ENCODE measurements at regions not wholly inside any gene's neighbourhood (a gene's known extent, or its start where the extent isn't known, plus 50 kb on each side); places are given as distances from the start of the nearest gene placed in this dataset.
"Not testable (repeated sequence)": the region's sequence is repeated elsewhere in the genome, so short reads cannot be mapped to it uniquely, and the experiment has no call there.

GRCh38 chr6:55954436-55954835, 79.0 kb upstream of the BMP5 start:
- DNase-seq: no peak

DNA sequence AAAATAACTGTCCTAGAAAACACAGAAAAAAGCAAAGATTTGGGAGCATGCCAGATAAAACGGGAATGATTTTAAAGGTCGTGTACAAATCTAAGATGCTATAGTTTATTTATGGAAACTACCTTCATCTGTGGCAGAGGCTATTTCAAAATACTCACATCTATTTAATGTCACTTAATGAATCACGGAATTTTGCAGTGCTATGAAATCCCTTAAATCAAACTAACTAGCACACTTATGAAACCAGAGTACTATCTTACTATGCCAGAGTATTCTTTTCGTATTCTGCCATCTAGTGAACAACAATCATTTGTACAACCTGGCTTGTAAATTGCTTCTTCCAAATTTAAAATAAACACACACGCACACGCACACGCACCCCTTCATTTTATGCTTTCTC, 77.9 kb upstream of the BMP5 start:
- no peak for DNase-seq

- DNase-seq: no peak
Observed at GRCh38 chr6:55950071-55950814, 74.9 kb upstream of the BMP5 start.

DNA sequence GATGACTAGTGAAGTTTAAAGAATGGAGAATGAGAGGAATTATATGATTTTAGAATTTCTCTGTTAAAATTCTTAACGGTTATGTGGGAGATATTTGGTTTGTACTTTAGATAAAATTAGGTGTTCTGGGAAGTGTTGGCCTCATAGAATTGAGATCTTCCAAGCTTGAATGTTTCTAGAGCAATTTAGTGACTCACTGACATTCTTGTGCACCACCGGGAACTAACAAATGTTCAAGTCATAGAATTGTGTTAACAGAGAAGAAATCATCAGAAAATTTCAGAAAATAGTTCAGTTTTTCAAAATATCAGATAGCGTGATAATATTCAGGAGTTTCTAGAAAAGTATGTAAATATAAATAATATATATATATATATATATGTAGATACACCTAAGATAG, 67.9 kb upstream of the BMP5 start:
- DNase-seq: no peak

- no peak for DNase-seq
Observed at GRCh38 chr6:55941702-55942101, 66.3 kb upstream of the BMP5 start.

- DNase-seq: no peak
Observed at GRCh38 chr6:55937951-55938690, 62.7 kb upstream of the BMP5 start.

DNA sequence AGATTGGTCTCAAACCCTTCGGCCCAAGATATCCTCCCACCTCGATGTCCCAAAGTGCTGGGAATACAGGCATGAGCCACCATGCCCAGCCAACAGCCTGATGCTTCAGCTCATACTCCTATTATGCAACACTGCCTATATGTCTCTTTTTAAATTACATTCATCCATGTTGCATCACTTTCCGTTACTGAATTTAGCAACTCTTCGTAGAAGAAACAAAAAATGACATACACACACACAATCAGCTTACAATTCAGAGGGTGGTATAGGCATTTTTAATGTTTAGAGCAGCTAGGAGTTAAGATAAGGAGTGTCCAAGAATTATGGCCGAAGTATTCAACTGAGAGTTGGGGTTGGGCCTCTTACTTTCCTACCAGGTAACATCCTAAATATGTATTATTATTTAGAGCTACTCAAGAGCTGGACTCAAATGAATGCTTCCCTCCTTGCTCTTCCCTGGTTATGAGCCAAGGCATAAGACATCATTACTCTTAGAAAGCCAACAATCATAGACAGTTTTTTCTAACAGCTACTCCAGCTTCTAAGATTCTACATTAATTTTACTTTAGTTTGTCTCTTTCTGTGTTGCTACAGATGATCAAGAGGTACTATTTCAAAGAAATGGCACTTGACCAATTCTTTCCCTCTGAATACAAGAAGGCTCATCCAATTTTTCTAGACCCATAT, 62.0 kb upstream of the BMP5 start:
- DNase-seq: no peak

- DNase-seq: no peak
Observed at GRCh38 chr6:55931101-55931500, 55.7 kb upstream of the BMP5 start.

DNA sequence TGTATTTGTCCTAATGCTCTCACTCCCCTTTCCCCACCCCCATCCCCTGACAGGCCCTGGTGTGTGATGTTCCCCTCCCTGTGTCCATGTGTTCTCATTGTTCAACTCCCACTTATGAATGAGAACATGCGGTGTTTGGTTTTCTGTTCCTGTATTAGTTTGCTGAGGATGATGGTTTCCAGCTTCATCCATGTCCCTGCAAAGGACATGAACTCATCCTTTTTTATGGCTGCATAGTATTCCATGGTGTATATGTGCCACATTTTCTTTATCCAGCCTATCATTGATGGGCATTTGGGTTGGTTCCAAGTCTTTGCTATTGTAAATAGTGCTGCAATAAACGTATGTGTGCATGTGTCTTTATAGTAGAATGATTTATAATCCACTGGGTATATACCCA, 52.3 kb upstream of the BMP5 start:
- not testable (repeated sequence) for DNase-seq

DNA sequence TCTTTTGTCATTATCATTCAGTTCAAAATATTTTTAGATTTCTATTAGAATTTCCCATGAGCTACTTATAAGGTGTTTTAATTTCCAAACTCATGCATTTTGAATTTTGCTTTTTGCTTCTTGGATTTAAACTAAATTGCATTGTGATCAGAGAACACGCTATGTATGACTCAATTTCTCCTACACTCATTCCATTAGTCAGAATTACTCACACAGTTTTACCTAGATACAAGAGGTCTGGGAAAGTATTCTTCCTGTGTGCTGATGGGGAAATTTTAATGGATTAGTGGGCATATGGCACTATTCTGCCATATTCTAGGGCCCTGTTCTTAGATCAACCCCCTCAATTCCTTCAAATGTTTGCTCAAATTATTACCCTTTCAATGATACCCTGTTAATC, 49.9 kb upstream of the BMP5 start:
- DNase-seq: no peak
